Kidney (tissue), 13 donors: ENCODE measurements at regions not wholly inside any gene's neighbourhood (a gene's known extent, or its start where the extent isn't known, plus 50 kb on each side); places are given as distances from the start of the nearest gene placed in this dataset.

Experiments
- DNase-seq, 5 donors: peaks; one replicate each; pipeline ENCODE4 v3.0.0-alpha.2; 2013 to 2020
- FAIRE-seq: peaks from 2 replicates; lab custom pipeline; 2012; peaks lifted over from hg19 to GRCh38; lab: Jason Lieb, UNC
- H3K27ac ChIP-seq, 2 donors: one replicate each; pipeline ENCODE4 v1.7.0; 2013; ENCODE audit warnings: low read depth in 2 of 2, low read length in 2 of 2, inconsistent platforms in 1 of 2
- H3K27me3 ChIP-seq: one replicate; pipeline ENCODE4 v1.7.1; 2013; ENCODE audit warnings: low read length, inconsistent platforms; ENCODE audit not compliant: control insufficient read depth, insufficient read depth
- H3K36me3 ChIP-seq, 3 donors: one replicate each; pipeline versions ENCODE4 v1.7.0 to v1.7.1; 2013; ENCODE audit warnings: low read length in 3 of 3, control low read depth in 1 of 3, inconsistent platforms in 1 of 3; ENCODE audit not compliant: insufficient read depth in 3 of 3, control insufficient read depth in 2 of 3
- H3K4me1 ChIP-seq, 3 donors: one replicate each; pipeline versions ENCODE4 v1.7.0 to v1.7.1; 2013; ENCODE audit warnings: low read length in 3 of 3, inconsistent platforms in 1 of 3, low read depth in 1 of 3; ENCODE audit not compliant: control insufficient read depth in 2 of 3, insufficient read depth in 2 of 3
- H3K4me3 ChIP-seq, 3 donors: one replicate each; pipeline versions ENCODE4 v1.7.0 to v1.8.1; 2013; ENCODE audit warnings: low read length in 3 of 3, control low read depth in 1 of 3, inconsistent platforms in 1 of 3
- H3K9ac ChIP-seq, 3 donors: one replicate each; pipeline versions ENCODE4 v1.7.0 to v1.7.1; 2013; ENCODE audit warnings: low read length in 3 of 3, control low read depth in 1 of 3, inconsistent platforms in 1 of 3
- H3K9me3 ChIP-seq, 3 donors: one replicate each; pipeline versions ENCODE4 v1.7.0 to v1.7.1; 2013; ENCODE audit warnings: low read length in 3 of 3, control low read depth in 1 of 3, inconsistent platforms in 1 of 3; ENCODE audit not compliant: control insufficient read depth in 2 of 3, insufficient read depth in 1 of 3
- CTCF ChIP-seq: IDR thresholded peaks from 3 replicates; pipeline ENCODE4 v1.5.1; 2012; ENCODE audit warnings: mild to moderate bottlenecking, moderate library complexity, borderline replicate concordance; ENCODE audit not compliant: insufficient read depth; ENCODE audit errors: extremely low read depth
- intact Hi-C: fragments of 100-400 bp; cut with DNase I; formaldehyde crosslinking; loops from one replicate; pipeline ENCODE4 v1.11.1; 2022
- donor health status: control.
- donor health status: control.
- donor health status: control.
- donor health status: control.
- donor health status: control.
- donor health status: DM: yes; HTN: yes; CAD: no.
- donor health status: Normal renal cell carcinoma (clear cell type).

- Histone ChIP-seq H3K36me3 (no peaks in the 10 kb centered on the region), H3K4me3 (no peak overlapping the region), H3K27me3 (no peaks in the 10 kb centered on the region), H3K27ac (no peak overlapping the region), H3K9ac (no peak overlapping the region), H3K9me3 (no peaks in the 10 kb centered on the region), H3K4me1 (peaks cover 0 to 2% (median 0%) of the 10 kb centered on the region in 3 donors)
- FAIRE-seq: no peak
- no peak for TF ChIP-seq CTCF
- peak in 1 of 5 donors; percentile 38 for DNase-seq
- intact Hi-C loops: no loop called here
Measured at GRCh38 chr15:62599791-62600777, 435.0 kb upstream of the C2CD4B start.

GRCh38 chr15:62601777-62602545, 436.9 kb upstream of the C2CD4B start:
- Histone ChIP-seq H3K9me3 (no peaks in the 10 kb centered on the region), H3K4me1 (peaks cover 0 to 4% (median 0%) of the 10 kb centered on the region in 3 donors), H3K27ac (no peak overlapping the region), H3K27me3 (no peaks in the 10 kb centered on the region), H3K36me3 (no peaks in the 10 kb centered on the region), H3K9ac (no peak overlapping the region), H3K4me3 (no peak overlapping the region)
- no peak for TF ChIP-seq CTCF
- DNase-seq: no peak
- no peak for FAIRE-seq
- intact Hi-C loops: no loop called here

- Histone ChIP-seq H3K9ac (no peak overlapping the region), H3K27ac (no peak overlapping the region), H3K36me3 (no peaks in the 10 kb centered on the region), H3K27me3 (no peaks in the 10 kb centered on the region), H3K4me1 (peaks cover 0 to 4% (median 0%) of the 10 kb centered on the region in 3 donors), H3K9me3 (no peaks in the 10 kb centered on the region), H3K4me3 (no peak overlapping the region)
- no peak for TF ChIP-seq CTCF
- FAIRE-seq (no peak), DNase-seq (no peak)
- intact Hi-C loops: no loop called here
Measured at GRCh38 chr15:62603742-62604141, 438.7 kb upstream of the C2CD4B start.
